Activated T-helper 1 cell treated with anti-CD3 and anti-CD28 coated beads, Interleukin-12 subunit alpha, Interleukin-12 subunit beta, Interleukin-2, Interleukin-4 antibody, amounts not matched to agents 30 ng/mL and 10 ng/mL and 1 ng/mL, durations not matched to agents 14 hours and 24 hours and 36 hours (primary cell): ENCODE measurements at regions not wholly inside any gene's neighbourhood (a gene's known extent, or its start where the extent isn't known, plus 50 kb on each side); places are given as distances from the start of the nearest gene placed in this dataset.
A peak's percentile ranks its signal among the peaks of the same experiment; 100 is the strongest.

Experiments
- DNase-seq: peaks from one replicate; pipeline ENCODE4 v3.0.0; 2021; ENCODE audit warnings: low spot score
- H3K27ac Mint-ChIP-seq: one replicate; pipeline ENCODE4 v1.8.0; 2021; ENCODE audit warnings: mild to moderate bottlenecking, mixed read lengths
- H3K27me3 Mint-ChIP-seq: one replicate; pipeline ENCODE4 v1.8.0; 2022; ENCODE audit warnings: mild to moderate bottlenecking, moderate library complexity, mixed read lengths; ENCODE audit not compliant: insufficient read depth
- H3K36me3 Mint-ChIP-seq: one replicate; pipeline ENCODE4 v1.8.0; 2021; ENCODE audit warnings: low read depth, mixed read lengths
- H3K4me1 Mint-ChIP-seq: one replicate; pipeline ENCODE4 v1.8.0; 2021; ENCODE audit warnings: low read depth, mixed read lengths
- H3K4me3 Mint-ChIP-seq: one replicate; pipeline ENCODE4 v1.8.0; 2021; ENCODE audit warnings: mild to moderate bottlenecking, moderate library complexity, mixed read lengths
- H3K9me3 Mint-ChIP-seq: one replicate; pipeline ENCODE4 v1.8.0; 2021; ENCODE audit warnings: mixed read lengths
- intact Hi-C: fragments of 100-400 bp; cut with micrococcal nuclease; formaldehyde crosslinking; loops from one replicate; pipeline ENCODE4 v1.15.1; 2024

DNA sequence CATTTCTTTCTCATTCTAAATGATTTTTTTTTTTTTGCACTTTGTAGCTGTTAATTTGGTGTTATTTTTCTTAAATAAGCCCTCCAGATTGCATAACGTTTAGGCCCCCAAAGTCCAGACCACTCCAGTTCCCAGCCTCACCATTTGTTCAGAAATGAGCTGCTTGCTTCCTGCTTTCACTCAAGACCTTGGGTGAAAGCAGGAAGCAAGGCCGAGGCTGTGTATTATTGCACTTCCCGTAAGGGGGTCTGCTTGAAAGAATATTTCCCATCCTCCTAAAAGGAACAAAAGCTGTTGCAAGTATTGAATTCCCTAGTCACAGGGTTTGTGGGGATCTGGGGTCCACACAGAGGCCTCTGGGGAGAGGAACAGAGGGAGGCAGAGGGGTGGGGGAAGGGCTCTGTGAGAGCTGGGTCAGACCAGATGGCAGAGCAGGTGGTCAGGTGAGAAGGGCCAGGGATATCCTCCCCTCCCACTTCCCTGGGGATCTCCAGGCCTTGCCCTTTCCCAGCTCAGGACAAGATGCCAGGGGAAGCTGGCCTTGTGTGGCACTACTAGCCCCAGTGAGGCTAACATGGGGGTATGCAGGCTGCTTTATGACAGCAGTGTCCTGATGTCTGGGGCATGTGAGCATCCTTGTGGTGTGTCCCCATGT, 51.6 kb upstream of the MYEOV start:
- Mint-ChIP-seq H3K4me1 (peaks cover 34% of the 10 kb centered on the region), H3K9me3 (peaks cover 9% of the 10 kb centered on the region), H3K27ac (peak overlapping the region; percentile 21), H3K4me3 (no peak overlapping the region), H3K36me3 (no peaks in the 10 kb centered on the region), H3K27me3 (peaks cover 5% of the 10 kb centered on the region)
- no peak for DNase-seq
- intact Hi-C loops = no loop called here

DNA sequence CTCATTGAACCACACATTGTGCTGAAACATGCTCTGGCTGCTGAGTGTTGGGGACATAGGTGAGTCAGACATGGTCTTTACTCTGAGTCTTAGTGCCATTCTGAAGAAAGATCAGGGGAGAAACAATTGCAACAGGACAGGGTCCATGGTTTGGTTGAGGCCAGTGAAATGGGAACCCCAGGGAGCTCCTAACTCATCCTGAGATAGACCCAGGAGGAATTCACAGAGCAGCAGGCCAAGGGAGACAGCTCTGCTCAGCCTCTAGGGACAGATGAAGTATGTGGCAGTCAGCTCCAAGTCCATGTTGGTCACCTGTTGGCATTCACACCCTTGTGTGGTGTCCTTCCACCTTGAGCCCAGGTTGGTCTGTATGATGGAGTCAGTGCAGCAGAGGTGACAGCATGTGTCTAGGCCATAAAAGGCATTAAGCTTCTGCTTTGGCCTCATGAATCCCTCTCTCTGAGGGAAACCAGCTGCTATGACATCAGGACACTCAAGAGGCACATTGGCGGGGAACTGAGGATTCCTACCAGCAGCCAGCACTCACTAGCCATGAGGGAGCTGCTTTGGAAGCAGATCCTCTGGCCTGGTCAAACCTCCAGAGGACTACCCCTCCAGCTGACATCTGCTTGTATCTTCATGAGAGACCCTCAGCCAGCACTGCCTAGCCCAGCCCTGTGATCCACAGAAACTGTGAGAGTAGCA, 50.3 kb upstream of the MYEOV start:
- H3K4me1 Mint-ChIP-seq = peaks cover 24% of the 10 kb centered on the region
- H3K27ac Mint-ChIP-seq = no peak overlapping the region
- DNase-seq = no peak
- intact Hi-C loops = no loop called here
- H3K9me3 Mint-ChIP-seq = peaks cover 5% of the 10 kb centered on the region
- H3K27me3 Mint-ChIP-seq = peaks cover 4% of the 10 kb centered on the region
- no peaks in the 10 kb centered on the region for H3K36me3 Mint-ChIP-seq
- no peak overlapping the region for H3K4me3 Mint-ChIP-seq
